HepG2 (cell line): ENCODE measurements at regions not wholly inside any gene's neighbourhood (a gene's known extent, or its start where the extent isn't known, plus 50 kb on each side); places are given as distances from the start of the nearest gene placed in this dataset.

Experiments
- ATAC-seq: fragments of 200-7000 bp; cut with Tn5 transposase; 3 replicates; pipeline ENCODE4 v1.9.1; 2020; ENCODE audit warnings: mild to moderate bottlenecking, moderate library complexity
- BruUV-seq: library from RNA; stranded (reverse); fragments of 400-500 nt; replicated peaks from 2 replicates; lab custom pipeline; 2021; lab: Mats Ljungman, UMichigan
- CTCF ChIA-PET: fragments of 300-600 bp; formaldehyde crosslinking; extraction: SDS; loops from one replicate; lab custom pipeline; 2021; ENCODE audit warnings: low total read pairs, inconsistent platforms, low intra/inter-chr PET ratio; lab: Yijun Ruan, JAX
- POLR2A ChIA-PET: fragments of 350-600 bp; sonication (Branson Sonifier 250); formaldehyde crosslinking; loops from one replicate; lab custom pipeline; 2020; ENCODE audit warnings: antibody characterized with exemption, inconsistent platforms; lab: Yijun Ruan, JAX
- DNase-seq: peaks from one replicate; pipeline ENCODE4 v3.0.0-alpha.2; 2015; ENCODE audit warnings: low spot score
- FAIRE-seq: peaks from 3 replicates; lab custom pipeline; 2011; peaks lifted over from hg19 to GRCh38; lab: Jason Lieb, UNC
- H2AFZ ChIP-seq: one replicate; pipeline ENCODE4 v1.6.1; 2011; ENCODE audit warnings: low read length, inconsistent platforms
- H3K27ac ChIP-seq: fragments of 300-600 bp; 3 replicates; pipeline ENCODE4 v1.8.0; 2011; ENCODE audit warnings: mixed run types, mild to moderate bottlenecking, mixed read lengths, low read length, inconsistent platforms; ENCODE audit not compliant: insufficient read depth; ENCODE audit errors: extremely low read length
- H3K27me3 ChIP-seq, 2 experiments: fragments of 200-600 bp in 1 of 2; 2 replicates in 1 of 2; 3 replicates in 1 of 2; pipeline versions ENCODE4 v1.6.0 to v1.8.0; 2011; ENCODE audit warnings: low read length in 2 of 2, mild to moderate bottlenecking in 2 of 2, moderate library complexity in 2 of 2, inconsistent platforms in 1 of 2; ENCODE audit not compliant: insufficient read depth in 2 of 2, control insufficient read depth in 1 of 2
- H3K36me3 ChIP-seq, 2 experiments: fragments of 200-600 bp in 1 of 2; replicated peaks in 1 of 2; 2 replicates in 1 of 2; 3 replicates in 1 of 2; pipeline versions ENCODE4 v1.5.1 to v1.8.0; 2011; ENCODE audit warnings: low read length in 2 of 2, inconsistent platforms in 1 of 2; ENCODE audit not compliant: insufficient read depth in 2 of 2, control insufficient read depth in 1 of 2
- H3K4me1 ChIP-seq: 2 replicates; pipeline ENCODE4 v1.5.1; 2012; ENCODE audit warnings: low read length, inconsistent platforms; ENCODE audit not compliant: insufficient read depth
- H3K4me2 ChIP-seq: 2 replicates; pipeline ENCODE4 v1.6.0; 2011; ENCODE audit warnings: low read depth, low read length, inconsistent platforms
- H3K4me3 ChIP-seq, 3 experiments: fragments of 200-600 bp in 1 of 3; sonication (generic), shearing (Covaris generic) in 1 of 3; replicated peaks in 1 of 3; 2 replicates each; pipeline ENCODE4 v1.5.1; 2011 to 2016; ENCODE audit warnings: low read length in 3 of 3, inconsistent platforms in 2 of 3, low read depth in 2 of 3, mild to moderate bottlenecking in 2 of 3, control low read depth in 1 of 3, mixed read lengths in 1 of 3; ENCODE audit not compliant: insufficient read depth in 1 of 3
- H3K79me2 ChIP-seq: one replicate; pipeline ENCODE4 v1.6.1; 2011; ENCODE audit warnings: low read length, inconsistent platforms; ENCODE audit not compliant: insufficient read depth
- H3K9ac ChIP-seq: 2 replicates; pipeline ENCODE4 v1.6.0; 2011; ENCODE audit warnings: mild to moderate bottlenecking, low read depth, low read length, inconsistent platforms; ENCODE audit not compliant: insufficient read depth
- H3K9me3 ChIP-seq: 2 replicates; pipeline ENCODE4 v1.5.1; 2012; ENCODE audit warnings: mild to moderate bottlenecking, low read length
- H4K20me1 ChIP-seq: 2 replicates; pipeline ENCODE4 v1.6.0; 2011; ENCODE audit warnings: inconsistent platforms, mild to moderate bottlenecking, low read length, moderate library complexity; ENCODE audit not compliant: insufficient read depth
- CBFB ChIP-seq: sonication (generic); formaldehyde crosslinking; IDR thresholded peaks from 2 replicates; pipeline ENCODE4 v1.4.0; 2020; ENCODE audit warnings: missing genetic modification reagents
- FOXM1 ChIP-seq: sonication (generic); formaldehyde crosslinking; IDR thresholded peaks from 2 replicates; pipeline ENCODE4 v1.5.0; 2020; ENCODE audit warnings: missing genetic modification reagents
- KLF13 ChIP-seq: sonication (generic); formaldehyde crosslinking; IDR thresholded peaks from 2 replicates; pipeline ENCODE4 v1.4.0; 2020; ENCODE audit warnings: mild to moderate bottlenecking, missing genetic modification reagents
- POGZ ChIP-seq: sonication (generic); formaldehyde crosslinking; IDR thresholded peaks from 2 replicates; pipeline ENCODE4 v1.4.0; 2020; ENCODE audit warnings: mild to moderate bottlenecking, missing genetic modification reagents
- SCMH1 ChIP-seq: sonication (generic); formaldehyde crosslinking; IDR thresholded peaks from 2 replicates; pipeline ENCODE4 v1.9.0; 2021; ENCODE audit warnings: missing genetic modification reagents, mild to moderate bottlenecking, borderline replicate concordance
- SIN3A ChIP-seq: IDR thresholded peaks from 2 replicates; pipeline ENCODE4 v1.6.1; 2011; ENCODE audit warnings: low read depth, mild to moderate bottlenecking, control low read depth, low read length, borderline replicate concordance
- TSC22D2 ChIP-seq: sonication (generic); formaldehyde crosslinking; IDR thresholded peaks from 2 replicates; pipeline ENCODE4 v1.5.1; 2020; ENCODE audit warnings: missing genetic modification reagents, mild to moderate bottlenecking, borderline replicate concordance
- ZFP37 ChIP-seq: sonication (generic); formaldehyde crosslinking; IDR thresholded peaks from 2 replicates; pipeline ENCODE4 v1.4.0; 2020; ENCODE audit warnings: missing genetic modification reagents, borderline replicate concordance
- ZNF326 ChIP-seq: sonication (generic); formaldehyde crosslinking; IDR thresholded peaks from 2 replicates; pipeline ENCODE4 v1.4.0; 2020; ENCODE audit warnings: missing genetic modification reagents, borderline replicate concordance
- ZNF33A ChIP-seq: sonication (generic); formaldehyde crosslinking; IDR thresholded peaks from 2 replicates; pipeline ENCODE4 v1.5.1; 2020; ENCODE audit warnings: missing genetic modification reagents, mild to moderate bottlenecking, moderate library complexity, borderline replicate concordance
- ZNF776 ChIP-seq: sonication (generic); formaldehyde crosslinking; IDR thresholded peaks from 2 replicates; pipeline ENCODE4 v1.4.0; 2020; ENCODE audit warnings: mild to moderate bottlenecking, missing genetic modification reagents
- WGBS: methylation state at CpG from one replicate; pipeline ENCODE4 v1.1.6; 2017; ENCODE audit warnings: low lambda C conversion rate; 5-methylcytosine and 5-hydroxymethylcytosine counted together
- in situ Hi-C: cut with HindIII; loops from 2 replicates; pipeline ENCODE4 v1.10.0; 2017; ENCODE audit warnings: low pct_unique_long_range_greater_than_20kb; ENCODE audit not compliant: extremely low pct_ligation_motif_present
- intact Hi-C: fragments of 100-400 bp; cut with micrococcal nuclease; formaldehyde crosslinking; loops from one replicate; pipeline ENCODE4 v1.10.0; 2022; ENCODE audit not compliant: unreplicated experiment
- TF ChIP-seq, protein P1 (sequence below), 2 experiments: sonication (generic) in 1 of 2; formaldehyde crosslinking in 1 of 2; IDR thresholded peaks; 2 replicates each; pipeline versions ENCODE4 v1.5.1 to v1.6.1; 2011 to 2020; ENCODE audit warnings: borderline replicate concordance in 1 of 2, low read depth in 1 of 2, low read length in 1 of 2, mild to moderate bottlenecking in 1 of 2, missing genetic modification reagents in 1 of 2, moderate library complexity in 1 of 2
- TF ChIP-seq, protein P2 (sequence below): sonication (generic); formaldehyde crosslinking; IDR thresholded peaks from 2 replicates; pipeline ENCODE4 v1.4.0; 2020; ENCODE audit warnings: missing genetic modification reagents, low read depth, mild to moderate bottlenecking, borderline replicate concordance
- TF ChIP-seq, protein P3 (sequence below): sonication (generic); formaldehyde crosslinking; IDR thresholded peaks from 2 replicates; pipeline ENCODE4 v1.4.0; 2020; ENCODE audit warnings: mild to moderate bottlenecking, missing genetic modification reagents
- TF ChIP-seq, protein P4 (sequence below): IDR thresholded peaks from 2 replicates; pipeline ENCODE4 v1.6.1; 2016; ENCODE audit warnings: missing biosample characterization, missing genetic modification reagents, low read depth

DNA sequence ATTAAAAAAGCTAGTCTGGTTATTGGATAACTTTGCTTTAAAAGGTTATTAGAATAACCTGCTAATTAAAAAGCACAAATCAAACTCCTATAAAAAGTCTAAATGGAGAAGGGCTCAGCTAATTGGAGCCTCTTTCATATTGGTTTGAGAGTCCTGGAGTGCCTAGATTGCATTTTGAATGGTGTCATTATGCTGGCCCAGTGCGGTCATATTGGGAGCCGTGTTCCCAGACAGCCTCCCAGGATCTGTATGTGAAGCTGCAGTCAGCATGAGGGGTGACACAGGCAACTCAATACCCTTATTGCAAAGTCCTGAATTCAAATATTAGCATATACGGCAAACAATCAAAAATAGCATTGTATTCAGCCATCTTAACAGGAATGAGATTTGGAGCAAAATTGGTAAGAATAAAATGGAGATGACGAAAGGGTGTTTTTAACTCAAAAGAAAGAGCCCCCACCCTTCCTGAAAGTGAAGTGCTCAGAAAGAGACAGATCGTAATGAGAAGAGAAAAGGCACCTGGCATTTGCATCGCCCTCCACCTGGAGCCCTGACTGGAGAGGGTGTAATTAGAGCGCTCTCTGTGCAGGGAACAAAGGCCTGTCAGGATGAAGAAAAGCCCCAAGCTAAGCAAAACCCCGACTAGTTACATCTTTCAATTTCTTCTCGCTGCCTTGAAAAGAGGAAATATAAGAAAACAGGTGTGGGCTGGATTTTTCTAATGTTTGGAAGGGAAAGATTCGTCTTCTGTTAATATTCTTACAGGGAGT, 621.0 kb upstream of the ADAMTS16 start:
- POLR2A ChIA-PET: no interaction called here
- no peaks in the 10 kb centered on the region for H4K20me1 ChIP-seq
- H3K79me2 ChIP-seq: no peaks in the 10 kb centered on the region
- intact Hi-C loops: no loop called here
- no peak for ATAC-seq
- no peaks in the 10 kb centered on the region for H3K36me3 ChIP-seq
- TF ChIP-seq, protein P1, sequence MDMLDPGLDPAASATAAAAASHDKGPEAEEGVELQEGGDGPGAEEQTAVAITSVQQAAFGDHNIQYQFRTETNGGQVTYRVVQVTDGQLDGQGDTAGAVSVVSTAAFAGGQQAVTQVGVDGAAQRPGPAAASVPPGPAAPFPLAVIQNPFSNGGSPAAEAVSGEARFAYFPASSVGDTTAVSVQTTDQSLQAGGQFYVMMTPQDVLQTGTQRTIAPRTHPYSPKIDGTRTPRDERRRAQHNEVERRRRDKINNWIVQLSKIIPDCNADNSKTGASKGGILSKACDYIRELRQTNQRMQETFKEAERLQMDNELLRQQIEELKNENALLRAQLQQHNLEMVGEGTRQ (IDR thresholded peaks at IDR 0.05; ENCODE audit: low read depth, low read length): no peak
- TF ChIP-seq, protein P1 (CRISPR knock-in tag; IDR thresholded peaks at IDR 0.05; ENCODE audit: borderline replicate concordance): no peak
- TF ChIP-seq, protein P2, sequence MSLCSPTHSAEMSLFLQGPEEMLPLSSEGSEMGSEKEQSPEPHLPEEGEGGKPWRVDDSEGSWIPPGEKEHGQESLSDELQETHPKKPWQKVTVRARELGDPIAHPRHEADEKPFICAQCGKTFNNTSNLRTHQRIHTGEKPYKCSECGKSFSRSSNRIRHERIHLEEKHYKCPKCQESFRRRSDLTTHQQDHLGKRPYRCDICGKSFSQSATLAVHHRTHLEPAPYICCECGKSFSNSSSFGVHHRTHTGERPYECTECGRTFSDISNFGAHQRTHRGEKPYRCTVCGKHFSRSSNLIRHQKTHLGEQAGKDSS (CRISPR knock-in tag): no peak
- TF ChIP-seq CBFB (CRISPR knock-in tag) (no peak), ZNF776 (no peak), TSC22D2 (CRISPR knock-in tag) (no peak), SCMH1 (CRISPR knock-in tag) (no peak), FOXM1 (CRISPR knock-in tag) (no peak), SIN3A (no peak), ZNF33A (no peak), KLF13 (CRISPR knock-in tag) (no peak), ZFP37 (no peak), POGZ (no peak), ZNF326 (CRISPR knock-in tag) (no peak)
- TF ChIP-seq, protein P3, sequence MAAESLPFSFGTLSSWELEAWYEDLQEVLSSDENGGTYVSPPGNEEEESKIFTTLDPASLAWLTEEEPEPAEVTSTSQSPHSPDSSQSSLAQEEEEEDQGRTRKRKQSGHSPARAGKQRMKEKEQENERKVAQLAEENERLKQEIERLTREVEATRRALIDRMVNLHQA (CRISPR knock-in tag): no peak
- TF ChIP-seq, protein P4, sequence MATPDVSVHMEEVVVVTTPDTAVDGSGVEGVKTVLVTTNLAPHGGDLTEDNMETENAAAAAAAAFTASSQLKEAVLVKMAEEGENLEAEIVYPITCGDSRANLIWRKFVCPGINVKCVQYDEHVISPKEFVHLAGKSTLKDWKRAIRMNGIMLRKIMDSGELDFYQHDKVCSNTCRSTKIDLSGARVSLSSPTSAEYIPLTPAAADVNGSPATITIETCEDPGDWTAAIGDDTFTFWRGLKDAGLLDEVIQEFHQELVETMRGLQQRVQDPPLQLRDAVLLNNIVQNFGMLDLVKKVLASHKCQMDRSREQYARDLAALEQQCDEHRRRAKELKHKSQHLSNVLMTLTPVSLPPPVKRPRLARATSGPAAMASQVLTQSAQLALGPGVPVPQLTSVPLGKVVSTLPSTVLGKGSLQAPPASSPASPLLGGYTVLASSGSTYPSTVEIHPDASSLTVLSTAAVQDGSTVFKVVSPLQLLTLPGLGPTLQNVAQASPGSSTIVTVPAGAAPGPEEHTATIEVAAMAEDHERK: no peak
- TF ChIP-seq, all 625 proteins: peak for 0
- 24% methylated on average over 10 of the region's 10 CpGs for WGBS
- DNase-seq (no peak), FAIRE-seq (no peak)
- in situ Hi-C loops: no loop called here
- H3K4me2 ChIP-seq: no peak overlapping the region
- H2AFZ ChIP-seq: no peak overlapping the region
- no peak overlapping the region for H3K4me3 ChIP-seq
- 0 out of 2 replicates have a peak, but pooled peaks cover 10% of the 10 kb centered on the region for H3K9me3 ChIP-seq
- CTCF ChIA-PET: no interaction called here
- no peaks in the 10 kb centered on the region for H3K27me3 ChIP-seq
- no peaks in the 10 kb centered on the region for H3K4me1 ChIP-seq
- no TSS peak for BruUV-seq
- no peak overlapping the region for H3K9ac ChIP-seq
- no peak overlapping the region for H3K27ac ChIP-seq
